IgD-negative memory B cell (primary cell): ENCODE measurements at regions not wholly inside any gene's neighbourhood (a gene's known extent, or its start where the extent isn't known, plus 50 kb on each side); places are given as distances from the start of the nearest gene placed in this dataset.
"Not testable (repeated sequence)": the region's sequence is repeated elsewhere in the genome, so short reads cannot be mapped to it uniquely, and the experiment has no call there.

Source experiments
- H3K27ac Mint-ChIP-seq, 3 donors: one replicate each; pipeline ENCODE4 v1.8.0; 2020 to 2022; ENCODE audit warnings: mild to moderate bottlenecking in 3 of 3, mixed read lengths in 3 of 3, moderate library complexity in 1 of 3
- H3K27me3 Mint-ChIP-seq: one replicate; pipeline ENCODE4 v1.8.0; 2021; ENCODE audit warnings: mixed read lengths
- H3K36me3 Mint-ChIP-seq: one replicate; pipeline ENCODE4 v1.8.0; 2020; ENCODE audit warnings: mild to moderate bottlenecking, mixed read lengths
- H3K4me1 Mint-ChIP-seq, 3 donors: one replicate each; pipeline ENCODE4 v1.8.0; 2020 to 2022; ENCODE audit warnings: mixed read lengths in 3 of 3, mild to moderate bottlenecking in 1 of 3
- H3K4me3 Mint-ChIP-seq, 4 donors: one replicate each; pipeline ENCODE4 v1.8.0; 2020 to 2022; ENCODE audit warnings: mild to moderate bottlenecking in 4 of 4, mixed read lengths in 4 of 4, moderate library complexity in 3 of 4
- H3K9me3 Mint-ChIP-seq, 3 donors: one replicate each; pipeline ENCODE4 v1.8.0; 2020 to 2021; ENCODE audit warnings: mixed read lengths in 3 of 3, mild to moderate bottlenecking in 1 of 3

- H3K27ac Mint-ChIP-seq = no peak overlapping the region
- no peaks in the 10 kb centered on the region for H3K4me1 Mint-ChIP-seq
- peaks cover 16% of the 10 kb centered on the region for H3K27me3 Mint-ChIP-seq
- no peak overlapping the region for H3K4me3 Mint-ChIP-seq
- H3K36me3 Mint-ChIP-seq = peaks cover 2% of the 10 kb centered on the region
- no peaks in the 10 kb centered on the region for H3K9me3 Mint-ChIP-seq
Measured at GRCh38 chr1:243957141-243957540, 93.9 kb upstream of the ZBTB18 start.

- Mint-ChIP-seq H3K4me1 (no peaks in the 10 kb centered on the region), H3K27me3 (peaks cover 16% of the 10 kb centered on the region), H3K36me3 (peaks cover 2% of the 10 kb centered on the region), H3K27ac (no peak overlapping the region), H3K9me3 (no peaks in the 10 kb centered on the region), H3K4me3 (no peak overlapping the region)
Measured at GRCh38 chr1:243956450-243956849, 94.6 kb upstream of the ZBTB18 start.

- H3K9me3 Mint-ChIP-seq, H3K4me1 Mint-ChIP-seq, H3K36me3 Mint-ChIP-seq, H3K27me3 Mint-ChIP-seq, H3K4me3 Mint-ChIP-seq, H3K27ac Mint-ChIP-seq: not testable (repeated sequence)
Measured at GRCh38 chr1:243951207-243951606, 99.9 kb upstream of the ZBTB18 start.

- Mint-ChIP-seq H3K27me3 (peaks cover 3% of the 10 kb centered on the region), H3K4me3 (no peak overlapping the region), H3K27ac (no peak overlapping the region)
Measured at GRCh38 chr1:243950166-243950565, 100.1 kb upstream of the AKT3 start.

DNA sequence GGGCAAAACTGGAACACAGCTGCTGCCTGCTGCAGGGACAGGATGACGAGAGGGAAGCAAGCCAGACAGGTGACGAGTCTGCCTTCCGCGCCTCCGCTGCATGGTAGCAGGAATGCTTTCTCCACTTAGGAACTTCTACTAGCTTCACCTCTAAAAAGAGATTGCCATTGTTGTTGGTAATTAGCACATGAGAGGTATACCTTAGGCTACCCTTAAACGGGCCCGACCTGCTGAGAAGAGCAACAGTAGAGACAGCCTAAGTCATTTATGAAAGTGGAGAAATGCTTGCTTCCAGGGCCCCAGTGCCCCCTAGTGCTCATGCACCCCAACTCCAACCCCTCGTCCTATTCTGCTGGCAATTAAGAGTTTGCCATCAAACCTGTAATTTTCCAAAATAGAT is 96.9 kb upstream of the AKT3 start:
- Mint-ChIP-seq H3K4me3 (no peak overlapping the region), H3K36me3 (no peaks in the 10 kb centered on the region), H3K27me3 (peaks cover under 1% of the 10 kb centered on the region), H3K27ac (no peak overlapping the region), H3K4me1 (no peaks in the 10 kb centered on the region), H3K9me3 (no peaks in the 10 kb centered on the region)

More at GRCh38 chr1:243950166-243950565, 100.1 kb upstream of the AKT3 start:
- Mint-ChIP-seq H3K36me3 (no peaks in the 10 kb centered on the region), H3K9me3 (no peaks in the 10 kb centered on the region), H3K4me1 (no peaks in the 10 kb centered on the region)

- no peaks in the 10 kb centered on the region for H3K36me3 Mint-ChIP-seq
- no peak overlapping the region for H3K4me3 Mint-ChIP-seq
- no peaks in the 10 kb centered on the region for H3K9me3 Mint-ChIP-seq
- H3K27ac Mint-ChIP-seq = no peak overlapping the region
- peaks cover 7% of the 10 kb centered on the region for H3K27me3 Mint-ChIP-seq
- H3K4me1 Mint-ChIP-seq = no peaks in the 10 kb centered on the region
Measured at GRCh38 chr1:243946253-243946652, 96.2 kb upstream of the AKT3 start.

DNA sequence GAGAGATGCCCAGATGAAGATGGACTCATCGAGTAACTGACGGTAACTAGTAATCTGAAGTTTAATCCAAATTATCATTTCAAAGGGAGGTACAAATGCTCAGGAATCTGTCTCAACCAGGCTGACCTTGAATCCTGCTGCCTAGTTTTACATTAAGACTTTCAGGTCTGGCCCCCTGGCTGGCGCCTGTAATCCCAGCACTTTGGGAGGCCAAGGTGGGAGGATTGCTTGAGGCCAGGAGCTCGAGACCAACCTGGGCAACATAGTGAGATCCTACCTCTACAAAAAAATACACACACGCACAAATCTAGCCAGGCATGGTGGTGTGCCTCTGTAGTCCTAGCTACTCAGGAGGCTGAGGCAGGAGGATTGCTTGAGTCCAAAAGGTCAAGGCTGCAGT is 95.7 kb upstream of the AKT3 start:
- peaks cover 8% of the 10 kb centered on the region for H3K27me3 Mint-ChIP-seq
- no peaks in the 10 kb centered on the region for H3K9me3 Mint-ChIP-seq
- no peak overlapping the region for H3K4me3 Mint-ChIP-seq
- no peak overlapping the region for H3K27ac Mint-ChIP-seq
- no peaks in the 10 kb centered on the region for H3K36me3 Mint-ChIP-seq
- H3K4me1 Mint-ChIP-seq = no peaks in the 10 kb centered on the region

- Mint-ChIP-seq H3K36me3 (no peaks in the 10 kb centered on the region), H3K9me3 (no peaks in the 10 kb centered on the region), H3K4me1 (no peaks in the 10 kb centered on the region), H3K4me3 (peak overlapping the region in 1 of 4 donors; percentile 10), H3K27me3 (peaks cover 11% of the 10 kb centered on the region), H3K27ac (no peak overlapping the region)
Measured at GRCh38 chr1:243944429-243945160, 94.6 kb upstream of the AKT3 start.

DNA sequence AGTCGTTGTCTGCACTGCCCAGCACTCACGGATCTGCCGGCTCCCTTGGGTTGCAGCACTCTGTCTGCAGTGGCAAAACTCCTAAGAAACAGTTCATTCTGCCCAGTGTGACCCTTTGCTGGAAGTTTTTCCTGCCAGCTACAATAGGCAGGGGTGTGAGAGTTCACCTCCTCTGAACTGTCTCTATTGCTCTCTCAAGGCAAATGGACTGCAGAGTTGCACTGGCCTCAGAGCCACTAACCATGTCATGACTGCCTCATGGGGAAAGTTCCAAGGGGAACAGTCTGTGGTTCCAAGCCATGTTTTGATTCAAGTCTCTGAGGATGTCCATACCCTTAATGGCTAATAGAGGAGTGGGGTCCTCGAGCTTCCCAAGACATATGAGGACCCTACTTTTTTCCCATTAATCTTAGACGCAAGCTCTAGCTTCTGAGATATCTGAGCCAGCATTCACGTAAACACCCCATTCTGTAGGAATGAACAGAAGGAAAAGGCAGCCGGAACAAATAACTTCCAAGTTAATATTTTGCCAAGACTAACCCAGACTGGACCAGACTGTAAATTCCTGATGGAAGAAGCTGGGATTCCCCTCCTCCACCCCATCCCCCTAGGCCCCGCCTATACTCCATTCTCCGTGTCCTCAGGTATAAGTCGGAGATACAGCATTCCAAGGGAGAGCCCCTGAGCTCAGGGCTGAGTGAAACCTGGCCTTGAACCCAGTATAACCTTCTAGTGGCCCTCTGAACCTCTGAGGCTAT is 93.8 kb upstream of the AKT3 start:
- H3K27me3 Mint-ChIP-seq = peaks cover 11% of the 10 kb centered on the region
- no peaks in the 10 kb centered on the region for H3K9me3 Mint-ChIP-seq
- no peak overlapping the region for H3K4me3 Mint-ChIP-seq
- no peak overlapping the region for H3K27ac Mint-ChIP-seq
- no peaks in the 10 kb centered on the region for H3K4me1 Mint-ChIP-seq
- no peaks in the 10 kb centered on the region for H3K36me3 Mint-ChIP-seq

DNA sequence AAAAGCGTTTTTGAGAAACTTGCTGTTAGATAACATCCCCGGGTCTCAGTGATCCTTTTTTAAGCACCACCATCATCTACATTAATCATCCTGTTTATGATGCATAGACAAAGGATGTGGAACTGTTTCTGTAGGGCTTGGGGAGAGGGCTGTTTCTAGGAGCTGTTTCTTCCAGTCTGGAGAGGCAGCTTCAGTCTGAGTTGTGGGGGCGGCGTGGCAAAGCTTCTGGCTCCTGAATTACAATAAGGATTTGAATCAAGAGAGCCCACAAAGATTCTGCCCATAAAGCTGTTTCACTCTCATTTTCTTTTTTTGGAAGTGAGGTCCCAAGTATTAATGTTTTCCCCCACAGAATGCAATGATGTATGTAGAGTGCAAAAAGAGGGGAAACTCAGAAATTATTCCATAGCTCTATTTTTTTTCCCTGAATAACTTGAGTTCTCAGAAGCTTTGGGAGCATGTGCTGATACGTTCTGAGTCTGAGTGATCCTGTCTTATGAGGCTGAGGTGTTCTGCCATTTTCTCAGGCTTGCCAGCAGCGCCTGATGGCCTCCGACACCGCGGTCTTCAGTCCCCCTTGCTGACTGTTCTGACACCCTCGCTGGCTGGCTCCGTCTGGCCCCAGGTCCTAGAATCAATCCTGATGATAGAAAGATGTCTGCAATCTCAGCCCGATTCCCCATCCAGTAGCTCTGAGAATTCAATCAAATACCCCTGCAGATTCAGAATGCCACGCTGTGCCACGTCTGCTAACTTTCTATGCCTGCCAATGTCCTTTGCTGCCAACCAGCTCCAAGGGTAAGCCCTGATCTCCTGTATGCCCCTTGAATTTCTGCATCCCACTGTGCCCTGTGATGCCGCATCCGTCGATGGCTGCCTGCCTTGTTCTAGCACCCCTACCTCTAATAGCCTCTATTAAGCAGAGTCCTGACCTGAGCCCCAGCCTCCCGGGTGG is 92.4 kb upstream of the AKT3 start:
- no peaks in the 10 kb centered on the region for H3K9me3 Mint-ChIP-seq
- H3K27ac Mint-ChIP-seq = no peak overlapping the region
- peaks cover 15% of the 10 kb centered on the region for H3K27me3 Mint-ChIP-seq
- no peaks in the 10 kb centered on the region for H3K4me1 Mint-ChIP-seq
- no peak overlapping the region for H3K4me3 Mint-ChIP-seq
- no peaks in the 10 kb centered on the region for H3K36me3 Mint-ChIP-seq

DNA sequence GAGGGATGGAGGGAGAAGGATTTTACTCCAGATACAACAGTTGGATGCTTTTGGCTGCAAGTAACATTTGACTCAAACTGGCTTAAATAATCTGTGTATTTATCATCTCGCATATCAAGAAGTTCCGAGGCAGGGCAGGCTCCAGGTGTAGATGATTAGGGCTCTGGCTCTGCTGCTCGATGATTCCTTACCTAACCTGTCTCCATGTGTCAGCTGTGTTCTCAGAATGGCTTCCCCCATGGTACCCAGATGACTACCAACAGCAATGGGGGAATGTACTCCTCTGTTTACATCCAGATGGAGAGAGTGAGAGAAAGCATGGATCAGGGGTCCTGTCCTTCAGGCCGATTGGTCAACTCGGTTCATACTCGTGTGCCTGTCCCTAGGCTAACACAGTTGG is 90.4 kb upstream of the AKT3 start:
- Mint-ChIP-seq H3K36me3 (no peaks in the 10 kb centered on the region), H3K9me3 (peaks cover 0 to 5% (median 1%) of the 10 kb centered on the region in 3 donors)

DNA sequence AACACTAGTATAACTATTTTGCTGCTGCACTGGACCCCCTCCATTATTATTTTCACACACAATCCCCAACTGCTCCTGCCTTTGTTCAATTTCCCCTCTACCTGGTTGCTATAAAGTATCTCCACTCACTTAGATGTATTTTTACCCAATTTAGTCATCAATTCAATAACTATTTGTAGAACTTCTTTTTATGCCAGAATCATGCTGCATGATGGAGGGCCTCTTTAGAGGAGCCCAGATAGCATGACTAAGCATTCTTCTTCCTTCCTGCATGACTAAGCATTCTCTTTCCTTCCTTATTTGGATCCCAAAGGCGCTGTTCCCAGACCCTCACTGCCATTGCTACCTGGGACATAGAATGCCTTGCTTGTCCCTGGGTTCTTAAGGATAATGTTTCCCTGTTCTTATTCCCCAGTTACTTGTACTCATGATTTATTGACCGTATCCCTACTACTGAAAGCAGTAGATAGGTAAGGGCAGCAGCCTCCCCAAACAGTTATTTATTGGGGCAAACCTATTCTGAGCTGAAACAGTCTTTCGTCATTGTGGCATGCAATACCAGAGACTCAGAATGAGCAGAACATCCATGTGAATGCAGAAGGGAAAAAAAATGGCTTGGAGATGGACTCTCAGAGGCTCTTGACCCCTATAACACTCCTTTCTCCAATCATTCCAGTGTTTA is 89.3 kb upstream of the AKT3 start:
- H3K36me3 Mint-ChIP-seq = no peaks in the 10 kb centered on the region

More for the DNA sequence above, 90.4 kb upstream of the AKT3 start:
- Mint-ChIP-seq H3K27me3 (peaks cover 15% of the 10 kb centered on the region), H3K4me1 (no peaks in the 10 kb centered on the region), H3K4me3 (no peak overlapping the region), H3K27ac (no peak overlapping the region)

GRCh38 chr1:243938208-243938607 is 88.2 kb upstream of the AKT3 start:
- Mint-ChIP-seq H3K4me3 (no peak overlapping the region), H3K4me1 (no peaks in the 10 kb centered on the region), H3K27me3 (peaks cover 15% of the 10 kb centered on the region), H3K36me3 (no peaks in the 10 kb centered on the region), H3K9me3 (peaks cover 4 to 15% (median 10%) of the 10 kb centered on the region in 3 donors), H3K27ac (no peak overlapping the region)

More for the DNA sequence above, 89.3 kb upstream of the AKT3 start:
- Mint-ChIP-seq H3K27ac (no peak overlapping the region), H3K4me1 (no peaks in the 10 kb centered on the region), H3K4me3 (no peak overlapping the region), H3K9me3 (peaks cover 4 to 13% (median 10%) of the 10 kb centered on the region in 3 donors), H3K27me3 (peaks cover 15% of the 10 kb centered on the region)

DNA sequence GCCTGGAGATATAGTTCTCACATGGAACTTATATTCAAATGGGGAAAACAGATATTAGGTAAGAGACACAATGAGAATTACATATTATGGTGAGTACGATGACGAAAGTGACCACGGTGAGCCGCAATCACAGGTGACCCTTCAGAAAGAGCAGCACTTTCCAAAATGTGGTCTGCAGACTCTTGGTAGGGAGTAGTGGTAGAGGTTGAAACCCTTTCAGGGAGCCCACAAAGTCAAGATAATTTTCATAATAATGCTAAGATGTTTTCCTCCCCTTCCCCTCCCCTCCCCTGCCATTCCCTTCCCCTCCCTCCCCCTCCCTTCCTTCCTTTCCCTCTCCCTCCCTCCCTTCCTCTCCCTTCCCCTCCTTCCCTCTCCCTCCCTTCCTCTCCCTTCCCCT is 83.5 kb upstream of the AKT3 start:
- no peaks in the 10 kb centered on the region for H3K4me1 Mint-ChIP-seq
- H3K9me3 Mint-ChIP-seq = peaks cover 4 to 17% (median 10%) of the 10 kb centered on the region in 3 donors
- peaks cover 4% of the 10 kb centered on the region for H3K36me3 Mint-ChIP-seq
- H3K27ac Mint-ChIP-seq = no peak overlapping the region
- peaks cover 10% of the 10 kb centered on the region for H3K27me3 Mint-ChIP-seq
- H3K4me3 Mint-ChIP-seq = no peak overlapping the region
